HG03354 (cell line): ENCODE measurements at regions not wholly inside any gene's neighbourhood (a gene's known extent, or its start where the extent isn't known, plus 50 kb on each side); places are given as distances from the start of the nearest gene placed in this dataset.
A peak's percentile ranks its signal among the peaks of the same experiment; 100 is the strongest.

Source experiments
- ATAC-seq: cut with Tn5 transposase; IDR thresholded peaks from one replicate; pipeline ENCODE4 v1.9.1; 2021; ENCODE audit warnings: mild to moderate bottlenecking; ENCODE audit not compliant: unreplicated experiment, poor library complexity, severe bottlenecking

- ATAC-seq: no peak
Measured at GRCh38 chr20:50336661-50337060, 146.0 kb downstream of the CEBPB start.

DNA sequence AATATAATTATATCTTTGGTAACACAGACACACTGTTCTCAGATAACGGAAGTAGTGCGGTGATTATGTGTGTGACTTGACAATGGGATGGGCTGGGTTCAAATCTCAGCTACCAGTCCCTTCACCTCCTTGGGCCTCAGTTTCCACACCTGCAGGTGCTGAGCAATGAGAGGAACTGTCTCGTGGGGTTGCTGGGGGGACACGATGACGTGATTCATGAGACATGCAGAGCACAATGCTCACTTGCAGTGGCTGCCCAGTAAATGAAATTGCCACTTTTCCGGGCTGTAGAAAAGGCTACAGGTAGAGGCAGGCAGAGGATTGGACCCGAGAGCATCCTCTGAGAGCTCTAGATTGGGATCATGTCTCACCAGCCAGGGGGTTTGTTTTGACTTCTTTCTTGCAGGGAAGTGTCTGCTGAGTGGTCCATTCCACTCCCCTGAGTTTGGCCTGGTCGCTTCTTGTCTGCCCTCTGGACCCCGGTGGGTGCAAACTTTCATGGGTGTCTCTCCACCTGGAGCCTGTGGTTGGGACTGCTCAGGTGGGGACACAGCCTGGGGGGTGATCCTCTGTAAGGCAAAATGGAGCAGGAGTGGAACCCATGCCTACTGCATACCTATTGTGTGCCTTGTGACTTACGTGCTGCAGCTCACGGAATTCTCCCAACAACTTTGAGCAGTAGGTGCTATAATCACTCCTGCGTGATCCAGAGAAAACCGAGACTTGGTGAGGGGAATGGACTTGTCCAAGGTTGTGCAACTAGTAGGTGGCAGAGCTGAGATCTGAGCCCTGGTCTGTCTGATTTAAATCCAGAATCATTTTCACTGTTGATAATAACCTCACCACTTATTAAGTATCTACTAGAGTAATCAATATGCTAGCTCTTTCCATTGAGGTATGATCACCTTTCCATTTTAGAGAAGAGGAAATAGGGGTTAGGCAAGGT is 147.2 kb downstream of the CEBPB start:
- no peak for ATAC-seq

- ATAC-seq: peak; percentile 71
Measured at GRCh38 chr20:50338479-50339391, 148.1 kb downstream of the CEBPB start.

DNA sequence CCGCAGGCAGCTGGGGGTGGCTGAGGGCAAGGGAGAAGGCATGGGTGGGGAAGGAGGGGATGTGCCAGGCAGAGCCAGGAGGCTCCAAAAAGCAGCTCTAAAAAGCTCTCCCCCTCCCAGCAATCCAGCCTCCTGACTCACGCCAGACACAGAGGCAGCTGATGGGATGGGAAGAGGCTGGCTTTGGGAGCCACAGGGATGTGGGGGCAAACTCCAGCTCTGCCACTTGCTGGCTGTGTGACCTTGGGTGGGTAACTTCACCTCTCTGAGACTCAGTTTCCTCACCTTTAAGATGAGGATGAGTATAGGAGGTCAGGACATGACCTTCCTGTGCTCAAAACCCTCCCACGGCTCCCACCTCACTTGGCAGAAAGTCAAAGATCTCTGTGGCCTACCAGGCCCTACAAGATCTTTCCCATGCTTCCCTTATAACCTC is 148.9 kb downstream of the CEBPB start:
- no peak for ATAC-seq

- ATAC-seq: no peak
Measured at GRCh38 chr20:50340541-50340940, 149.9 kb downstream of the CEBPB start.

DNA sequence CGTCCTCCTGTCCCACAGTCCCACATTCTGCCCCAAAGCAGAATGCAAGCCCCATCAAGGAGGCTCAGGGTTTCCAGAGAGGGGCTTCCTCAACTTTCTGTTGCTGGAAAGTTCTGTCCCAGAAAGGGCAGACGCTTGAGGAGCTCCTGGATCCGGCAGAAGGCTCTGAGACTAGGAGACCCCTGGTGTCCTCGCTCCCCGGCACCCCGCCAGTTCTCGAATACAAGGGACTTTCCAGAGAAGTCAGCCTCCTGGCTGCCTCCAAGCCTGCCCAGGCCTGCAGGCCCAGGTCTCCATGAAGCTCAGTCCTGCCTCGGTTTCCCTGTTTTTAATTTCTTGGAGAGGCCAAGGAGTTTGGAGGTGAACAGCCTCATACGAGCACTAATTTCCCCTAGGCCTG is 150.4 kb downstream of the CEBPB start:
- ATAC-seq: no peak

DNA sequence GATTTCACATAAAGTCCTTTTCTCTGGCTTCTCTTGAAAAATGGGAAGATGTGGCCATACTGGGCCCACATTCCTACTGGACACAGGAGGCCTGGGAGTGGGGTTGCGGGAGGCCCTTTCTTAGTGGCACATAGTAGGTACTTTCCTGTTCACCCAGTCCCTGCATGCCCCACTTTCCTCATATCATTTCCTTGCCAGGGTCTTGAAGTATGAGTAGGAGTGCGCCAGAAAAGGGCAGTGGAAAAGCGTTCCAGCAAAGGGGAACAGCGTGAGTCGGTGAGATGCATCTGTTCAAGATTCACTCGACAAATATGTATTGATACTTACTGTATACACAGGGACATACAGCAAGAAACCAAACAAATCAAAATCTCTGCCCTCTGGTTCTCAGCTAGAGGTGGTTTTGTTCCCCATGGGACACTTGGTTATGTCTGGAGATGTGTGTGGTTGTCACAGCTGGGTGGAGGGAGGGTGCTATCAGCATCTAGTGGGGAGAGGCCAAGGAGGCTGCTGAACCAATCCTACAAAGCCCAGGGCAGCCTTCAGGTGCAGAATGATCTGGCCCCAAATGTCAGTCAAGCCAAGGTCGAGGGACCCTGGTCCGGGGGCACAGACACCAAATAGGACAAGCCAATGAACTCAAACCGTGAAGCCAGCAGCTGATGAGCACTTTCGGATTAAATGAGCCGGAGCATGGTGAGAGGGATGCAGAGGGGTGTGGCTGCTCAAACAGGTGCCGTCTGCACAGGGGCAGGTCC is 151.4 kb downstream of the CEBPB start:
- ATAC-seq: no peak

DNA sequence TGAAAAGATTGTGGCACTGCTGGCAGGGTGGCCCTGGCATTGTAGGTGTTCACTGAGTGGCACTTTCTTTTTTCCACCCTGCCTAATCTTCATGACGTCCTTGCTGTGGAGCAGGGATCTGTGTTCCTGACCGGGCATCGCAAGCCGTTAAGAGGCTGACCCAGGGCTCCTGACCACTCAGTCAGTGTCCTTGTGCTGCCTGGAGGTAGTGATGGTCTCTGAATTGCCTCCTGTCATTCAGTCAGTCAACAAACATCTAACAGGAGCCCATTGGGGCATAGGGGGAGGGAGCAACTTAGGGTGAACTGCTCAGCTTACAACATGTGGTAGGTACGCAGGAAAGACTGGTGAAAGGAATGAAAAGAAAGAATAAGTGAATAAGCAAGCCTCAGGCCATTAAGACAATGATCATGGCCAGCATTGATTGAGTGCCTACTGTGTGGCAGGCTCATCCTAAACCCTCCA is 152.0 kb downstream of the CEBPB start:
- no peak for ATAC-seq

DNA sequence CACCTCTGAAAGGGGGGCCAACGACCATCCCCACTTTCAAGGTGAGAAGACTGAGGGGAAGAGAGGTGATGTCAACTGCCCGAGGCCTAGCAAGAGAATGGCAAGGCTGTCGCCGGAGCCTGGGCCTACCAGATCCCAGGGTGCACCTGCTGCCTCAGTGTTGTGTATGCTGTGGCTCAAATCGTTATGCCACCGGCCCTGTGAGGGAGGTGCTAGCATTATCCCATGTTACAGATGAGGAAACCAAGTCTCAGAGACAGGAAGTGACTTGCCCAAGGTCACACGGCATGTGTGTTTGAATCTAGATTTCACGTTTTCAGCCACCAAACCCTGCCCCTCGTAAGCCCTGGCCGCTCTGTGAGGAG is 152.5 kb downstream of the CEBPB start:
- ATAC-seq: no peak

DNA sequence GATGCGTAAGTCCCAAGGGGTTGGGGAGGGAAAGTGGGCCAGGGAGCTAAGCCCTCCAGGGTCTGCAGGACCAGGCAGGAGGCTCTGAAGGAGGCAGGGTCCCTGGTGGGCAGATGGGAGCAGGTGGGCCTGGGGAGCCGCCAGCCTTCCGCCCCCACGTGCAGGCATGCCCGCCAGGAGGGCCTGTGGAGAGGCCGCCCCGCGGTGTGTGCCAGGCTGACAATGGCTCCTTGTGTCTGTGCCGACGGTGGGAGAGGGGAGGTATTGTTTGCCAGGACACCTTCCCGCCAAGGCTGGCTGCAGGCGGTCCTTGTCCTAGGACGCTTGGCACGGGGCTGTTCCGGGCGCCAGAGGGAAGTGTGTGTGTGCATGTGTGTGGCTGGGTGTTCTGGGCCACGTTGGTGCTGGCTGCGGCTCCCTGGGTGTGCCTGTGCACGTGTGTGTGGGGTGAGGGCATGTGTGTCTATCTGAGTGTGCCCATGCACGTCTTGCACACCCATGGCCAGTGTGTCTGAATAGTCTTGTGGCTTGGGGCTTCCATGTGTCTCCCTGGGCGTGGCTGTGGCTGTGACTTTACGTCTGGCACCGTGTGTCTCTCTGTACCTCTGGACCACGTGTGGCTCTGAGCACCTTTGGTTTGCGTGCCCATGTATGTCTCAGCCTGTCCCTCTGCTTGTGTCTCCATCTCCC is 153.0 kb downstream of the CEBPB start:
- ATAC-seq: no peak

GRCh38 chr20:50344232-50345071 is 153.8 kb downstream of the CEBPB start:
- ATAC-seq: no peak

- no peak for ATAC-seq
Measured at GRCh38 chr20:50345712-50346373, 155.2 kb downstream of the CEBPB start.

DNA sequence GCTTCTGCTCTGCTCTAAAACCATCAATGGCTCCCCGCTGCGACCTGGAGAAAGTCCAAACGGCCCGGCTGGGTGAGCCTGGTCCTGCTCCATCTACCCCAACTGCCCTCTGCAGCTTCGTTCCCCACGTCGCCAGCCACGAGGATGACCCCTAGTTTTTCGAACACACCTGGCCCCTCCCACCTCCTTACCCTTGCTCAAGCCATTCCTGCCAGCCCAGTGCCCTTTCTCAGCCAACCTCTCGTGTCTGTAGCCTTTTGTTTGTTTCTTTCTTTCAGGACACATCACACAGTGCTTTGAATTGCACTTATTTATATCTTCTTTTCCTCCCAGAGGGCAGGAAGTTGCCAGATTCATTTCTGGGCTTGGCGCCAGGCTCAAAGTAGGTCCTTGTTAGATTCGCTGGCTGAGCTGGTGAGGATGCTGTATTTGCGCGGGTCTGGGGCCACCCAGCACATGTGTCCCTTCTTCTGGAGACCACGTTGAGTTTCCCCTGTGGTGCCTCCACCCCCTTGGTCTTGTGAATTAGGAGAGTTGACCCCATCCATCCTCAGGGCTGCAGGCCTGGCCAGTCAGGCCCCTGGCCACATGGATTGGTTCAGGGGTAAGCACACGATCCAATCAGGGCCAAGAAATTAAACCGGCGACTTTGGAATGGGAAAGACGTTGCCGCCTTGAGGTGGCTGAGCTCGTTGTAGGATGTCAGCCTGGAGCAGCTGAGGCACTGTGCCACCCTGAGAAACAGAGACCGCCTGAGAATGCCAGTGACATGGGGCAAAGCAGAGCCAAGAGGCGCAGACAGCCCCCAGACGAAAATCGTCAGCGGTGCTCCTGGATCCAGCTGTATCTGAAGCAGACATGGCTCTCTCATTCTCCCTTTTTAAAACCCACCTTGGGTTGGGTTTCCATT is 156.0 kb downstream of the CEBPB start:
- ATAC-seq: no peak

GRCh38 chr20:50347284-50348063 is 156.8 kb downstream of the CEBPB start:
- no peak for ATAC-seq

- no peak for ATAC-seq
Measured at GRCh38 chr20:50348096-50348495, 157.5 kb downstream of the CEBPB start.
